GM12874 (cell line): ENCODE measurements at regions not wholly inside any gene's neighbourhood (a gene's known extent, or its start where the extent isn't known, plus 50 kb on each side); places are given as distances from the start of the nearest gene placed in this dataset.

Experiments used
- CTCF ChIP-seq: IDR thresholded peaks from 2 replicates; pipeline ENCODE4 v1.5.1; 2011; ENCODE audit warnings: low read depth, mild to moderate bottlenecking, control low read depth, low read length, moderate library complexity; ENCODE audit not compliant: insufficient read depth

DNA sequence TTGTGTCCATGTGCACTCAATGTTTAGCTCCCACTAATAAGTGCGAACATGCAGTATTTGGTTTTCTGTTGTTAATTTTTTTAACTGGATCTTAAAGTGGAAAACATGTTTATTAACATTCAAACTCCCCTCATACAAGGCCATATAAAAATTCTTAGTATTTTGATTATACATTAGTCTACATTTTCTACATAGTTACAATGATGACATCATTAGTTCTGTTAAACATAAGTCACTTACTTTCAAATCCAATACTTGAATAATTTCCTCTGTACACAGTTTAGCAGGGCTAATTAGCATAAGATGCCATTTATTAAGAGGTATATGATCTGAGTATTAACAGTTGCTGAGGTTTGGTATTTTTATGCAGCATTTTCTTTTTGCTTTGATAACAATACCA is 91.3 kb upstream of the CCDC39 start:
- TF ChIP-seq CTCF = no peak

GRCh38 chr3:180776433-180776832 is 97.1 kb upstream of the CCDC39 start:
- no peak for TF ChIP-seq CTCF

DNA sequence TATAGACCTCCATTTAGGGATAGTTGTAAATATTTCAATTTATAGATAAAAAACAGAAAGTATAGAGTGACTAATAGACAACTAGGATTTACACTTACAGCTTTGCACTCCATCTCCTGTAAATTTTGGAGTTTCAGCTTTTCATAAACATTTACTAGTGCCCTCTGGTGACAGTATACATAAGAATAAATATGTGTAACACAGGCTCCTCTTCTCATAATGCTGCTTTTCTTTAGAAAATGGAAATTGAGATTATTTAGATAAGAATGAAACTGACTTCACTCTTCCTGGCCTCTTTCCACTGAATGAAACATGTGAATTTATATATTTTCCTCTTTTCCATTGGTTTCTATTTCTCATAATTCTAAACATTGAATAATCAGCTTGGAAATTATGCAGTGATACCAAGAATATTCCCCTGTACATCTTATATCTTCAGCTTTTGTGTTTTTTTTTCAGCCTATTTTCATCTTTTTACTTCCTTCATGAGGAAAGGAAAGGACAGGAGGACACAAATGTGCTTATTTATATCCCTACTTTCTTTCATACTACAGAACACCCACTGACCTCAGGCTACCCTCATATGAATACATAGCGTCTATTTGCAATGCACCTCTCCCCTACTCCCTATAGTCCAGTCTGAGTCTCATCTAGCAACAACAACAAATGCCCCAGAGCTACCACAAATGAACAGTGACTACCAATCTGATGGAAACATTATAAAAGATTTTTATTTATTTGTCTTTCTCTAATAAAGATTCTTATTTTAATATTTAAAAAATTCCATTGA is 103.1 kb upstream of the CCDC39 start:
- no peak for TF ChIP-seq CTCF

DNA sequence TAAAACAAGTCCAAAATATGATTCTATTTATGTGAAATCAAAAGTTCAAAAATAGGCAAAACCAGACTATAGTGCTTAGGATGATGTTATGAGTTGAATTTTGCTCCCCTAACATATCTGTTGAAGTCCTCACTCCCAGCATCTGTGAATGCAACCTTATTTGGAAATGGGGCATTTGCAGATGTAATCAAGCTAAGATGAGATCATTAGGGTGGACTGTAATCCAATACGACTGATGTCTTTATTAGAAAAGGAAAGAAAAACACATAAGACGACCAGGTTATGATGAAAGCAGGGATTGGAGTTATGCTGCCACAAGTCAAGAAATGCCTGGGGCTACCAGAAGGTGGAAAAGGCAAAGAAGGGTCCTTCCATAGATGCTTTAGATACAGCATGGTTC is 110.5 kb upstream of the CCDC39 start:
- TF ChIP-seq CTCF = no peak

- no peak for TF ChIP-seq CTCF
Measured at GRCh38 chr3:180798197-180798596, 114.3 kb upstream of the FXR1 start.

GRCh38 chr3:180802837-180803236 is 109.6 kb upstream of the FXR1 start:
- peak; percentile 7; the same call in 1 of the 2 replicates for TF ChIP-seq CTCF

GRCh38 chr3:180804916-180805315 is 107.6 kb upstream of the FXR1 start:
- TF ChIP-seq CTCF = no peak
